SIG-M5 (cell line): ENCODE measurements at regions not wholly inside any gene's neighbourhood (a gene's known extent, or its start where the extent isn't known, plus 50 kb on each side); places are given as distances from the start of the nearest gene placed in this dataset.
"Not testable (repeated sequence)": the region's sequence is repeated elsewhere in the genome, so short reads cannot be mapped to it uniquely, and the experiment has no call there.

Experiments used
- DNase-seq: peaks from one replicate; lab custom pipeline; 2025; lab: John Stamatoyannopoulos, UW

- no peak for DNase-seq
Observed at GRCh38 chr7:81887098-81888090, 117.5 kb upstream of the HGF start.

- no peak for DNase-seq
Observed at GRCh38 chr7:81886211-81886764, 116.4 kb upstream of the HGF start.

GRCh38 chr7:81884817-81885216 lies 115.0 kb upstream of the HGF start:
- no peak for DNase-seq

- no peak for DNase-seq
Observed at GRCh38 chr7:81883801-81884393, 114.0 kb upstream of the HGF start.

- DNase-seq: no peak
Observed at GRCh38 chr7:81882086-81882485, 112.2 kb upstream of the HGF start.

- no peak for DNase-seq
Observed at GRCh38 chr7:81877890-81878289, 108.0 kb upstream of the HGF start.

- DNase-seq: no peak
Observed at GRCh38 chr7:81873559-81873958, 103.7 kb upstream of the HGF start.

GRCh38 chr7:81871606-81872265 lies 101.9 kb upstream of the HGF start:
- DNase-seq: no peak

GRCh38 chr7:81870608-81871007 lies 100.8 kb upstream of the HGF start:
- DNase-seq: no peak

- DNase-seq: no peak
Observed at GRCh38 chr7:81869670-81870069, 99.8 kb upstream of the HGF start.

- no peak for DNase-seq
Observed at GRCh38 chr7:81865754-81866153, 95.9 kb upstream of the HGF start.

- no peak for DNase-seq
Observed at GRCh38 chr7:81859433-81859832, 89.6 kb upstream of the HGF start.

- not testable (repeated sequence) for DNase-seq
Observed at GRCh38 chr7:81858820-81859219, 89.0 kb upstream of the HGF start.

GRCh38 chr7:81857385-81857784 lies 87.5 kb upstream of the HGF start:
- no peak for DNase-seq

GRCh38 chr7:81854518-81854917 lies 84.7 kb upstream of the HGF start:
- DNase-seq: no peak

- DNase-seq: no peak
Observed at GRCh38 chr7:81852701-81853100, 82.9 kb upstream of the HGF start.

- DNase-seq: no peak
Observed at GRCh38 chr7:81851413-81851812, 81.6 kb upstream of the HGF start.

GRCh38 chr7:81846398-81846797 lies 76.6 kb upstream of the HGF start:
- peak; percentile 97 for DNase-seq

- DNase-seq: peak; percentile 31
Observed at GRCh38 chr7:81845744-81846241, 75.9 kb upstream of the HGF start.

GRCh38 chr7:81843657-81844056 lies 73.8 kb upstream of the HGF start:
- not testable (repeated sequence) for DNase-seq

- no peak for DNase-seq
Observed at GRCh38 chr7:81842361-81842760, 72.5 kb upstream of the HGF start.

GRCh38 chr7:81839708-81840369 lies 70.0 kb upstream of the HGF start:
- no peak for DNase-seq
